ENCODE measurements at regions not wholly inside any gene's neighbourhood (a gene's known extent, or its start where the extent isn't known, plus 50 kb on each side); places are given as distances from the start of the nearest gene placed in this dataset.

DNA sequence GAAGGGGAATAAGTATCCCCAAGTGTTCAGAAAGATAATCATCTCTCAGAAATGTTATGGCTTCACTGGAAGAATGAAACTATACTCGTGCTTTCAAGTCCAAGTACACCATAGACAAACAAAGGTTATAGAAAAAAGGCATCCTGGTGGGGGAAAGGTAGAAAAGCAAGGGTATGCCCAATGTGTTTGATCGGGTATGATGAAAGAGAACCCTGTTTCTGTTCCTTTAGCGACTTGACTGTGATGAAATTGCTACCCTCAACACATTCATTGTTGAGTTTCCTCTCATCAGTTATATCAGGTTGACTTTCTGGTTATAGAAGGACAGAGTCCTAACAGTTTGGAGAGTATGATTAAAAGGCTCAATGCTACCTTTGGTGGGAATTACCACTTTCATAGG is 464.3 kb downstream of the GRXCR1 start:
- Histone ChIP-seq H3K4me1 (replicated peaks) (no peaks in the 10 kb centered on the region), H3K4me3 (no peak overlapping the region), H3K36me3 (no peaks in the 10 kb centered on the region), H3K27ac (no peak overlapping the region), H3K27me3 (replicated peaks; ENCODE audit: insufficient read depth) (no peaks in the 10 kb centered on the region), H3K9me3 (no peaks in the 10 kb centered on the region)
- no peak for TF ChIP-seq POLR2A (IDR thresholded peaks at IDR 0.05)
- TF ChIP-seq, protein P1, sequence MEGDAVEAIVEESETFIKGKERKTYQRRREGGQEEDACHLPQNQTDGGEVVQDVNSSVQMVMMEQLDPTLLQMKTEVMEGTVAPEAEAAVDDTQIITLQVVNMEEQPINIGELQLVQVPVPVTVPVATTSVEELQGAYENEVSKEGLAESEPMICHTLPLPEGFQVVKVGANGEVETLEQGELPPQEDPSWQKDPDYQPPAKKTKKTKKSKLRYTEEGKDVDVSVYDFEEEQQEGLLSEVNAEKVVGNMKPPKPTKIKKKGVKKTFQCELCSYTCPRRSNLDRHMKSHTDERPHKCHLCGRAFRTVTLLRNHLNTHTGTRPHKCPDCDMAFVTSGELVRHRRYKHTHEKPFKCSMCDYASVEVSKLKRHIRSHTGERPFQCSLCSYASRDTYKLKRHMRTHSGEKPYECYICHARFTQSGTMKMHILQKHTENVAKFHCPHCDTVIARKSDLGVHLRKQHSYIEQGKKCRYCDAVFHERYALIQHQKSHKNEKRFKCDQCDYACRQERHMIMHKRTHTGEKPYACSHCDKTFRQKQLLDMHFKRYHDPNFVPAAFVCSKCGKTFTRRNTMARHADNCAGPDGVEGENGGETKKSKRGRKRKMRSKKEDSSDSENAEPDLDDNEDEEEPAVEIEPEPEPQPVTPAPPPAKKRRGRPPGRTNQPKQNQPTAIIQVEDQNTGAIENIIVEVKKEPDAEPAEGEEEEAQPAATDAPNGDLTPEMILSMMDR (IDR thresholded peaks at IDR 0.05) = no peak
- TF ChIP-seq POLR2AphosphoS5 (IDR thresholded peaks at IDR 0.05) = no peak
- intact Hi-C loops (cut with DNase I) = no loop called here
- no peak for DNase-seq (ENCODE audit: low spot score)
- WGBS = 73% methylated on average over 3 of the region's 3 CpGs

DNA sequence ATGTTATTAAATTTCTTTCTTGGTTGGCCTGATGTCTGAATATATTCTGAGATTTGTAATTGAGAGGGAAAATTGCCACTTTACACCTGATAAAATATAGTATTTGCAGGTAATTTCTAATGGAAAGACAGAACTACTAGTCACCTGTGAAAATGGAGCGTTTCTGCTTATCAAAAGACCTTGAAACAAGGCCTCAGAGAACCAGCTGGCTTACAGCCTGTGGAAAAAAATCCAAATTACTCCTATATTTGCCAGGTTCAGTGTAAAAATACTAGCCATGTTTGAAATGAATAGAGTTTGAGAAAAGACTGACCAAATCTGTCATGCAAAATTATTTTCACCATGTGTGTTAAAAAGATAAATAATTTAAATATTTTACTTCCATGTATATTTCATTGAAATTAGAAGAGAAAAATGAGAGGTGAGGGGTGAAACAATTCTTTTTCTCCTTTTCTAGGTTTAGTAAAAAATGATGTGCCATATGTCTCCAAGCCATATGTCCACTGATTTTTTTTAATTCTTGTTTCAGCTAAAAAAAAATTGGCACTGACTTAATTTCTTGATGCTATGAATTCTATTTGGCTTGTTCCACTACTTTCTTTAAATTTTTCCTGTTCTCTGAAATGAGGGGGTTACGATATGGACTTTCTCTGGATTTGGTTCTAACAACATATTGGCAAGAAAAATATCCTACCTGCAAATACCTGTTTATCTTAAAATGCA is 464.9 kb downstream of the GRXCR1 start:
- no peaks in the 10 kb centered on the region for H3K27me3 ChIP-seq (replicated peaks; ENCODE audit: insufficient read depth)
- no peak for DNase-seq (ENCODE audit: low spot score)
- no peaks in the 10 kb centered on the region for H3K36me3 ChIP-seq
- no peak overlapping the region for H3K4me3 ChIP-seq
- TF ChIP-seq, protein P1 (IDR thresholded peaks at IDR 0.05) = no peak
- TF ChIP-seq POLR2A (IDR thresholded peaks at IDR 0.05) = no peak
- no peak for TF ChIP-seq POLR2AphosphoS5 (IDR thresholded peaks at IDR 0.05)
- no peaks in the 10 kb centered on the region for H3K9me3 ChIP-seq
- no peaks in the 10 kb centered on the region for H3K4me1 ChIP-seq (replicated peaks)
- WGBS = 83% methylated on average over 2 of the region's 2 CpGs
- H3K27ac ChIP-seq = no peak overlapping the region
- intact Hi-C loops (cut with DNase I) = no loop called here

DNA sequence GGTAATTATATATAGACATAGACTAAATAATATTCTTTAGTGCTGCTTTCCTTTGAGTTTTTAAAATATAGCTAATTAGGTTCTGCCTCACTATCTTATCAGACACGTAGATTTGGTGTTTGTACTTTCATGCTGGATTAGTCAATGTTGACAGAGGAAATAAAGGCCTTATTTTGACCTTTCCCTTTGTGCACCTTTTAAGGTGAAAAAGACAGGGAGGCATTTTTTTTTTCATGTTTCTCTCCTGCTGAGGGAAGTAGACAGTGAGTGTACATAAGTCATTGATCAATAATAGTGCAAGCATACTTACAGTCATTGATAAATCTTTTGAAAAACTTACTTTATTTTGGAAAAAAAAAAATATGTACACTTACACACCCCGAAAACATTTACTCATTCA is 467.8 kb downstream of the GRXCR1 start:
- no peak overlapping the region for H3K4me3 ChIP-seq
- no peaks in the 10 kb centered on the region for H3K36me3 ChIP-seq
- WGBS = 60% methylated on average over 2 of the region's 2 CpGs
- intact Hi-C loops (cut with DNase I) = no loop called here
- H3K9me3 ChIP-seq = no peaks in the 10 kb centered on the region
- no peak overlapping the region for H3K27ac ChIP-seq
- TF ChIP-seq POLR2A (IDR thresholded peaks at IDR 0.05) (no peak), POLR2AphosphoS5 (IDR thresholded peaks at IDR 0.05) (no peak)
- TF ChIP-seq, protein P1 (IDR thresholded peaks at IDR 0.05) = no peak
- no peaks in the 10 kb centered on the region for H3K27me3 ChIP-seq (replicated peaks; ENCODE audit: insufficient read depth)
- no peaks in the 10 kb centered on the region for H3K4me1 ChIP-seq (replicated peaks)
- no peak for DNase-seq (ENCODE audit: low spot score)

DNA sequence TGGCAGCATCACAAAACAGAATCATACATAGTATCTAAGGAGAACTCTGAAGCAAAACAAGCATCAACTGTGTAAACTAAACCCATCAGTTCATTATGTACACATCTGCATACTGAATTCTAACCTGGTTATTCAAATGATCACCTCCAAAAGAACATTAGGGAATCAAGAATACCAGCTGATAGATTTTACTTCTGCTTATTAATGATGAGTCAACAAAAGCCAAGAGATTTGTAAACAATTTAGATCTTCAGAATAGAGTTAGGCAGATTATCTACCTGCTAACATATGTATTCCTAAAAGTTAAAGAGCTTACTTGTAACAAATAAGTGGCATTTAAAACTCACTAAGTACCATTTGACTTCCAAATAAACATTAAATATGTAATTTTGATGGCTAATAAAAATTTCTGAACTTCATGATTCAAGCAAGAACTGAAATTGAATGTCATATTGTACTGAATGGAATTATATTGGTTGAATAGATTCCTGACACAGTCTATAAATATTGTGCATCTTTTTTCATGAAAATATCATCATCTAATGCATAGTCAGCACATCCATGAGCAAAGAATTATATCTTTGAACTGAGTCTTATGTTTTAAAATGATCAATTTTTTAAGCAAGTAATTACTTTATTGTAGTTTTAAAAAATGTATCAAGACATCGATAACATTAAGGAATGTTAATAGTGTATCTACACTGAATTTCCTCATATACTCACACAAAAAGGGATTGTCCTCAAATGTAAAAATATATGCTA is 470.5 kb downstream of the GRXCR1 start:
- Histone ChIP-seq H3K36me3 (no peaks in the 10 kb centered on the region), H3K27me3 (replicated peaks; ENCODE audit: insufficient read depth) (no peaks in the 10 kb centered on the region), H3K9me3 (no peaks in the 10 kb centered on the region), H3K4me3 (no peak overlapping the region), H3K27ac (no peak overlapping the region), H3K4me1 (replicated peaks) (no peaks in the 10 kb centered on the region)
- TF ChIP-seq POLR2AphosphoS5 (IDR thresholded peaks at IDR 0.05) (no peak), POLR2A (IDR thresholded peaks at IDR 0.05) (no peak)
- TF ChIP-seq, protein P1 (IDR thresholded peaks at IDR 0.05) = no peak
- no peak for DNase-seq (ENCODE audit: low spot score)
- intact Hi-C loops (cut with DNase I) = no loop called here
- WGBS = 100% methylated on average over 1 of the region's 1 CpG
